ENCODE measurements at regions not wholly inside any gene's neighbourhood (a gene's known extent, or its start where the extent isn't known, plus 50 kb on each side); places are given as distances from the start of the nearest gene placed in this dataset.
A peak's percentile ranks its signal among the peaks of the same experiment; 100 is the strongest.
"Not testable (repeated sequence)": the region's sequence is repeated elsewhere in the genome, so short reads cannot be mapped to it uniquely, and the experiment has no call there.

- FAIRE-seq: no peak
Observed at GRCh38 chr2:145753041-145753608, 1233.2 kb upstream of the ZEB2 start.

- FAIRE-seq: peak; percentile 96
Observed at GRCh38 chr2:145752091-145752806, 1232.3 kb upstream of the ZEB2 start.

- FAIRE-seq: peak; percentile 71
Observed at GRCh38 chr2:145751629-145752028, 1231.7 kb upstream of the ZEB2 start.

GRCh38 chr2:145751155-145751554 is 1231.2 kb upstream of the ZEB2 start:
- no peak for FAIRE-seq

- FAIRE-seq: no peak
Observed at GRCh38 chr2:145750612-145751011, 1230.7 kb upstream of the ZEB2 start.

GRCh38 chr2:145750144-145750543 is 1230.2 kb upstream of the ZEB2 start:
- no peak for FAIRE-seq

- FAIRE-seq: no peak
Observed at GRCh38 chr2:145749556-145749955, 1229.6 kb upstream of the ZEB2 start.

GRCh38 chr2:145748927-145749326 is 1229.0 kb upstream of the ZEB2 start:
- FAIRE-seq: no peak

GRCh38 chr2:145747715-145748114 is 1227.8 kb upstream of the ZEB2 start:
- FAIRE-seq: no peak

- FAIRE-seq: not testable (repeated sequence)
Observed at GRCh38 chr2:145745387-145745721, 1225.4 kb upstream of the ZEB2 start.

GRCh38 chr2:145744541-145745386 is 1224.8 kb upstream of the ZEB2 start:
- FAIRE-seq: no peak

- FAIRE-seq: no peak
Observed at GRCh38 chr2:145743011-145743410, 1223.1 kb upstream of the ZEB2 start.

GRCh38 chr2:145741636-145742035 is 1221.7 kb upstream of the ZEB2 start:
- FAIRE-seq: no peak

GRCh38 chr2:145741181-145741580 is 1221.3 kb upstream of the ZEB2 start:
- FAIRE-seq: no peak

GRCh38 chr2:145740302-145740701 is 1220.4 kb upstream of the ZEB2 start:
- FAIRE-seq: no peak

GRCh38 chr2:145739681-145740080 is 1219.8 kb upstream of the ZEB2 start:
- FAIRE-seq: no peak

GRCh38 chr2:145736871-145737270 is 1217.0 kb upstream of the ZEB2 start:
- FAIRE-seq: no peak

GRCh38 chr2:145731467-145731866 is 1211.5 kb upstream of the ZEB2 start:
- no peak for FAIRE-seq

- no peak for FAIRE-seq
Observed at GRCh38 chr2:145729993-145730770, 1210.3 kb upstream of the ZEB2 start.

- FAIRE-seq: no peak
Observed at GRCh38 chr2:145729481-145729880, 1209.6 kb upstream of the ZEB2 start.

GRCh38 chr2:145728511-145728910 is 1208.6 kb upstream of the ZEB2 start:
- FAIRE-seq: no peak

GRCh38 chr2:145725876-145726275 is 1206.0 kb upstream of the ZEB2 start:
- FAIRE-seq: no peak

GRCh38 chr2:145724311-145724898 is 1204.5 kb upstream of the ZEB2 start:
- no peak for FAIRE-seq

Data from TTC549 (cell line).